Fibroblast of skin of right biceps (primary cell): ENCODE measurements at regions not wholly inside any gene's neighbourhood (a gene's known extent, or its start where the extent isn't known, plus 50 kb on each side); places are given as distances from the start of the nearest gene placed in this dataset.

Experiments used
- DNase-seq: peaks from one replicate; pipeline ENCODE4 v3.0.0-alpha.2; 2013

DNA sequence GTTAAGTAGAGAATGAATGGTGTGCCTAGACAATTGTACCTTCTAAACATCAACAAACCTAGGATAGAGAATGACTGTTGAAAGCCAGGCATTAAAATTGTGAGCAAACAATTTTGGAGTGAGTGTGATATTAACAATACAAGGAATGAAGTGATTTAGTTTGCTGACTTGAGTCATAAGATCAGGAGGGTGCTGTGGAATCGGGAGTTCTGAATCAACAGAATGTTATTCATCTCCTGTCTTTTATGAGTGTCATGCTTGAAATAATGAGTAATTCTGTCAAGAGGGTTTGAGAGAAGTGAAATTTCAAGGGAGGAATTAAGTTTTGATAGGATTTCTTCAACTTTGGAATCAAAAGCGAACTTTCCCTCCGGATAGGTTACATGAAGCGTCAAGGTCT lies 214.4 kb upstream of the DSEL start:
- DNase-seq: peak; percentile 83

DNA sequence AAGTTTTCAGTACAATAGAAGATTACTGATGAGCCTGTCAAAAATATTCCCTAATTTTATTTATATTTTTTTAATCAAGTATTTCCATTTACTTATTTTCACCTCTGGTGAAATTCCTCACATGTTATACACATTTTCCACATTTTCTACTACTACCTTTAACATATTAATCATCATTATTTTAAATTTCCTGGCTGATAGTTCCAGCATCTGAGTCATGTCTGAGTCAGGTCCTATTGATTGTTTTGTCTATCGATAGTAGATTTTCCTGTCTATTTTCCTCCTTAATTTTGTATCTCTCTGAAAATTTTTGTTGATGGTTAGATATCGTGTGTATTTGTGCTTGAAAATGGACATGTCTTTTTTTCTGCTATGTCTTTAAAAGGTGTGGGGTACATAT lies 211.8 kb upstream of the DSEL start:
- DNase-seq: no peak

DNA sequence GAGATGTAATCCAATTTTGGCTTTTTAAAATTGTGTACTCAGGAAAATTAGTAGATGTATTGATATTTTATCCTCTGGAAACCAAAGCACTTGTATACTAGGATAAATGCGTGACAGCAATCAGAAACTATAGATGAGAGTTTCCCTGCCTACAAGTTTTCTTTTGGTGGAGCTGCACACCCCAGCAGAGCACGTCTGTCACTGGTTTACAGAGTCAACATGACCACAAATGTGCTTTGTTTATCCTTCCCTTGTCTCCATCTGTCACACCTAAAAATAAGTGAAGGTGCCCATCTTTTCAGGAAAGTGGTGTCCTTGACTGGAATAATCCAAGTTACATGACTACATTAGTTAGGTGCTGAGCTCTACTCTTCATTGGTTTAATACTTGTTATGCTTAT lies 210.4 kb upstream of the DSEL start:
- no peak for DNase-seq

DNA sequence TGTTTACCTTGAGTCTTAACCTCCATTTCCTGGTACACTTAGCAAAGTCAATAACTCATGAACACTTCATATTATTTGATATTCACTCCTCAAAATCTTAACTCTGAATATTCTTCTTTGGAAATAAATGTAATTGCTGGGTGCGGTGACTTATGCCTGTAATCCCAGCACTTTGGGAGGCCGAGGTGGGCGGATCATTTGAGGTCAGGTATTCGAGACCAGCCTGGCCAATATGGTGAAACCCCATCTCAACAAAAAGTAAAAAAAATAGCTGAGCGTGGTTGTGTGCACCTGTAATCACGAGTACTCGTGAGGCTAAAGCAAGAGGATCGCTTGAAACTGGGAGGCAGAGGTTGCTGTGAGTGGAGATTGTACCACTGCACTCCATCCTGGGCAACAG lies 201.3 kb upstream of the DSEL start:
- no peak for DNase-seq

DNA sequence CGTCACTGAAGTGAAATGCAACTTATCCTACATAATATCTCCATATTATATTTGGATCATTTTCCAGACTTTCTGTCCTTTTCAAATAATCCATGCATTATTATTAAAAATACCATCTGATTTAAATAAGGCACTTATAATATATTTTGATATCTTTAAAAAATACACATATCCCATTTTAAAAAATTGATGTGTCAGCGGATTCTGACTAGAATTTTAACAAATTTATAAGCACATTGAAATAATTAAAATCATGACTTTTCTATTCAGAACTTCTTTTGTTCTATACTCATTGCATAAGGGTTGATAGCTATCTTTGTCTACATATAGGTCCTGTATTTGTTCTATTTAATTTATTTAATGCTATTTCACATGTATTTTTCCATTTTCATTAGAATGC lies 199.0 kb upstream of the DSEL start:
- no peak for DNase-seq

DNA sequence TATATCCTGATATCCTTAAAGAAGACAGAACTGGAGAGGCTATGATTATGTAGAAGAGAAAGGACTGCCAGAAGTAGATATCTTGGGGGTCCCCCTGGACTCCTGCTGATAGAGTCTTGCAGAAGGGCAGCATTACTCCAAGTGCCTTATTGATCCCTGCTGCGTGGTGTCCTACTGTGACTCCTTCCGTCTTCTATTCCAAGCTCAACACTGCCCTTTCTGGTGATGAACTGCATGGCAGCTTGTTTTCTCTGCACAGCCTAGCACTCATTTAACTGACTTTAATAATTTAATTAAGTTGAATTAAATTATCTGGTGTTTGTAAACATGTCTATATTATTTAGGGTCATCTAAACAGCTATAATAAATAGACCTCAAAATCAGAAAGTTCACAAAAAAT lies 194.1 kb upstream of the DSEL start:
- DNase-seq: no peak

DNA sequence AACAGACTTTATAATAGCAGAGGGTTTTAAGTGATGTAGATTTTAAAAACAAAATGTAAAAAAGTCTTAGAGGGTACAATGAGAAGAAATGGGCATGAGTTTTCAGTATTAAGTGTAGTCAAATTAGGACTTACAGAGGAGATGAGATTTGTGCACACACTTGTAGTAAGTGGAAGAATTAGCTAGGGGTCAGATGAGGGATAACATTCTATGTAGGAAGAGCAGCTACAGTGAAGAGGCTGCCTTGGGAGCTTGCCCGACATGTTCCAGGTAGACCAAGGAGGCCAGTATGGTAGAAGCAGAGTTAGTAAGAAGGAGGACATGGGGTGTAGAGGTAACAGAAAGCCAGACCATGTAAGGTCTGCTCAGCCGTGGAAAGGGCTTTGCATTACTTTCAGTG lies 189.2 kb upstream of the DSEL start:
- DNase-seq: peak; percentile 8

DNA sequence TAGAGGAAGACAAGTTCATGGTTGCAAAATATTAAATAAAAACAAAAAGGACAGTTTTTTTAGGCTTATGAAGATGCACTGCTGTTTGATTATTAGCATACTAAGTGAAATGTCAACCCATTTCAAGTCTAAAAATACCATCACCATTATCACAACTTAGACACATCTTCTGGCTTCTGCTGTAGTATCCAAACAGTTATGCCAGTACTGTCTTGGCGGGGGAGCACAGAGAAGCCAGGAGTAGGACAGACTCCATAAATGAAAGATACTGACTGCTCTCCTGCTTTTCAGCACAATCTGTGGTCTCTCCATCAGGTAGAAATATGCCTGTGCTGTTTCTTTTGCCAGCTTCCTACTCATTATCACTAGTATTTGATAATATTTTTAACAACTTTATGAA lies 179.2 kb upstream of the DSEL start:
- DNase-seq: no peak

DNA sequence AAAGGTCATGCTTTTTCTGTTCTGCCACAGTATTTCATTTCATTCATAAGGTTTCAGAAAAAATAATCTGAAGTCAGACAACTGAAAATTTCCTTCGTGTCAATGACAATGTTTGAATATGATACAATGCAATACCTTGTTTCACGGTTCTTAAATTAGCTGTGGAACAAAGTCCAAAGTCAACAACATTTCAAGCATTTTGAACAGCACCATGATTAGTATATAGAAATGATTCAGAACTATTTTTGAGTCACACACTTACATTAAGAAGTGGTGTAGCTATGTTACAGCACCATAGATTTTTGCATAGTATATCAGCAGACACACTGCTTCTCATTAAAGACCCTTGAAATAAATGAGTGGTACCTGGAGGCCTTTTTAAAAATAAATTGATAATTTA lies 178.3 kb upstream of the DSEL start:
- peak; percentile 51 for DNase-seq

DNA sequence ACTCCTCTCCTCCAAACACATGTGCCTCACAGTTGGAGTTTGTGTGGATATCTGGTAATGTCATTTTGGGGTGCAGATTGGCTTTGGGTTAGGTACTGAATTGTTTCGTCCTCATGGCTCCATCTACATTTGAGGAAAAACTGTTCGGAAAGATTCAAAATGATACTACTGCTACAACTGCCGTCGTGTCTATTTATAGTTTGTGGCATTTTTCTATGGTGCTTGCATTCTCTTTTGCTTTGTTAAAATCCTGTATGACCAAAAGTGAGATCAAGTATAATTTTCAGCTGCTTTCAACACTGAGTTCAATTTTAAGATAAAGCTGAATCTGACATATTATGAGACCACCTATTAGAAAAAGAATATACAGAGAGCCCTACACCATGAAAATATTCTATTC lies 176.3 kb upstream of the DSEL start:
- DNase-seq: no peak

DNA sequence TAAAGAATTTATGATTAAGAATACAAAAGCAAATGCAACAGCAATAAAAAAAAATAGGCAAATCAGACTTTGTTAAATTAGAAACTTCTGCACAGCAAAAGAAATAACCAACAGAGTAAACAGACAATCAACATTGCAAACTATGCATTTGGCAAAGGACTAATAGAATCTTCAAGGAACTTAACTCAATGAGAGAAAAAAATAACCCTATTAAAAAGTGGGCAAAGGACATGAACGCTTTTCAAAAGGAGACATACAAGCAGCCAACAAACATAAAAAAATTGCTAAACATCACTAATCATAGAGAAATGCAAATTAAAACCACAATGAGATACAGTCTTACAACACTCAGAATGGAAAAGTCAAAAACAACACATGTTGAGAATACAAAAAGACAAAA lies 166.0 kb upstream of the DSEL start:
- DNase-seq: no peak

DNA sequence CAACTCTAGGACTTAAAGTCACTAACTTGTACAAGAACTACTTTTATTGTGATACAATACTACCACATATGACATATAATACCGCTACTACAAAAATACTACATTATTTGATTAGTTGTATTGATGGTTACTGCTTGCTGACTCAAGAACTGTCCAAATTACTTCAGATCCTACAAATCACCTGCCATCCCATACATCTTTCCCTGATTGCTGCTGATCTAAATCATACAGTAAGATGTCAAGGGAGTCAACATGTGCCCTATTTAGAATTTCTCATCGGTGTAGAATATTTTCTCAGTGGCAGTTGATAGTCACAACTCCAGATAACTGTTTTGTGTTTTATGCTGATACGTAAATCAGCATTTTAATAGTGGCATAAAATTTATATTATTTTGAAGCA lies 161.0 kb upstream of the DSEL start:
- no peak for DNase-seq

DNA sequence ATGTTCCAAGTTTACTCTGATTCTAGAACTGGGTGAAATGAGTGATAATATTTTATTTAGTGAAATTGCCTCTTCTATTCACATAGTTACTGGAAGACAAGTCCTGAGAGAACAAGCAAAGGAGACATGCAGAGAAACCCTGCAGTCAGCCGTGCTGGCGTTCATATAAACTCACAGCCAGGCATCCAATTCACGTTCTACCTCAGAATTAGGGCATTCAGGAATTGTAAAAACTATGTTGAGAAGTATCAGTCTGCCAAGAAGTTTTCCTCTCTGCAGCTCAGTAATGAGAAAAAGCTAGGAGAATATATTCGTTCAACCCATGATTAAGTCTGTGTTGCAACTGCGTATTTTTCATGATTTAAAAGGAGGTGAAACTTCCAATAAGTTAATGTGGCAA lies 156.2 kb upstream of the DSEL start:
- peak; percentile 2 for DNase-seq

DNA sequence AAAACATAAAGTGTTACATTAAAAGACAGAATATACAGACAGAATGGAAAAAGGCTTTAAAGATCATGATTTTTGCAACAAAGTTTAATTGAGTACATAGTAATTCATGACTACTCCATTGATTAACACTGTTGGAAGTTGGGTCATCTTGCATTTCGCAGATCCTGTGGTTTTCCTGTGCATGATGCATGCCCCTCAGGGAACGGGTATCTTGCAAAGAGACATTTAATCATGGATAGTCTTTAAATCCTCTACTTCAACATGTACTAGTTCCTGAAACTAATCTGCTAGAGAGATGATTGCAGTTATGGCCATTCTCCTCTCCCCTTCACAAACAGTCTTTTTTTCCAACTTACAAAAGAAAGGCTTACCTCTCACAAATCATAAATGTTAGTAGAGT lies 155.6 kb upstream of the DSEL start:
- peak; percentile 75 for DNase-seq

DNA sequence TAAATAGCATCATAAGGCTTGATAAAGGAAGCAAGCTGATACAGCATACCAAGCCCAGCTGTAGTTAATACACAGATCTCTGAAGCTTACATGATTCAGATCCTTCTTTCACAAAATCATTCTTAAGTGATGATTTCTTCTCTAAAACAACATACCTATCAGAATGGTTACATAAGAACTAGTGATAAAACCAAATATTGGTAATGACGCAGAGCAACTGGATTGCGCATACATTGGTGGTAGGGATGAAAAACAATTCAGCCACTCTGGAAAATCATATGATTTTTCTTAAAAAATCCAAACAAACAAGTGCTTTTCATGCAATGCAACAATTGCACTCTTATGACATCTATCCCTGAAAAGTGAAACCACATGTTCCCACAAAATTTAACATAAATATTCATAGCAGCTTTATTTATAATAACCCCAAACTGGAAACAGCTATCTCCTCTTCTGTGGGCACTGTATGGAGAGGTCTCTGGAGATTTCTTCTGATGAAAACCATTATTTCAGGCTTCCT lies 153.6 kb upstream of the DSEL start:
- DNase-seq: peak; percentile 93

DNA sequence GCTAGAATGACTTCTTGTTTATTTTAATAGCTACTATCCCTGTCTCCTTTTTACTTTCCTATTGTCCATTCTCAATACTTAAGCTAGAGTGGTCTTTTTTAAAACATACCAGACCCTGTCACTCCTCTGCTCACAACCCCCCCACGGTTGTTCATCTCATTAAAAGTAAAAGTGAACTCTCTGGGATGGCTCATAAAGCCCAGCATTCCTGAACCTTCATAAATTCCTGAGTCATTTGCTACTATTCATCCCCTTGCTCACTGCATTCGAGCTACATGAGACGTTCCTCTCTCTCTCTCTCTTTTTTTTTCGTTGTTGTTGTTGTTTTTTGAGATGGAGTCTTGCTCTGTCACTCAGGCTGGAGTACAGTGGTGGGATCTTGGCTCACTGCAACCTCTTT lies 148.7 kb upstream of the DSEL start:
- DNase-seq: peak; percentile 73

DNA sequence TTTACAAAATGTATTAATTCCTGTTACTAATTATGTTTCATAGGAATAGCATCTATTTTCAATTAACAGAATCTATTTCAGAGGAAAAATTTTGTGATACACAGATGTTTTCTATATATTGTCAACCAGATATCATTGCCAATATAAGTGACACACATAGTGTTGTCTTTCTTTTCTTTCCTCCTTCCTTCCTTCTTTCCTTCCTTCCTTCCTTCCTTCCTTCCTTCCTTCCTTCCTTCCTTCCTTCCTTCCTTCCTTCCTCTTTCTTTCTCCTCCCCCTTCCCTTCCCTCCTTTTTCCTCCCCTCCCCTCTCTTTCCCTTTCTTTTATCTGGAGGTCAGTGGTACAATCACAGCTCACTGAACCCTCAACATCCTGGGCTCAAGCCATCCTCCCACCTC lies 146.5 kb upstream of the DSEL start:
- DNase-seq: no peak

DNA sequence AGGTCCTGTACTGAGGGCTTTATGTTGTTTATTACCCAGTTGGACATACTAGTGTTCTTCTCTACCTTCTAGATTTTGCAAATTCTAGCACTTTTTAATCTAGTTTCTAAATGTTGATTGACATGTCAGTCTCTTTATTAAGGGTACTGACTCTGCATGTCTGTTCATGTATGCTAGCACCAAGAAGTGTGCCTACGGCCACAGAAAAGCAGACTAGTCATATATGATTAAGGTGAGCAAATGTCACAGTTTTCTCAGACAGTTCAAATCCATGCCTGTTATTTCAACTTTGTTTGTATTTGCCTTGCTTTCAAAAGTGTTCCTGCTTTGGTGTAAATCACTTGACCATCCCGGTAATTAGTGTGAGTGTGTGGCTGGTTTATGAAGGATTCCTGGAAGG lies 145.0 kb upstream of the DSEL start:
- DNase-seq: no peak

DNA sequence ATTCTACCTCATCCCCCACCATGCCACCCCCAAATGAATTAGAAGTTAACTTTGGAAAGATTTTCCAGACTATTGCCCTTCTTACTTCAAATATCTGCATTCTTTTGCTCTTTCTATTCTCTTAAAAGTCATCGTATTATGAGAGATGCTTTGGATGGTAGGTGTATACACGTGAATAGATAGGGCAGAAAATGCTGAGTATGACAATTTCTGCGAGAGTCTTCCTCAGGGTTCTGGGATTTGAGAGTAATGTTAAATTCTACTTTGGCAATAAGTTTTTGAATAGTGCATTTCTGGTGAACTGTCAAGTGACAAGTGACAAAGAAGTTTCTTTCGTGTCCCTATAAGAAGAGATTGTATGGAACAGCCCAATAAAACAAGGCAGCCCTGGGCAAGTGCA lies 137.6 kb upstream of the DSEL start:
- no peak for DNase-seq

DNA sequence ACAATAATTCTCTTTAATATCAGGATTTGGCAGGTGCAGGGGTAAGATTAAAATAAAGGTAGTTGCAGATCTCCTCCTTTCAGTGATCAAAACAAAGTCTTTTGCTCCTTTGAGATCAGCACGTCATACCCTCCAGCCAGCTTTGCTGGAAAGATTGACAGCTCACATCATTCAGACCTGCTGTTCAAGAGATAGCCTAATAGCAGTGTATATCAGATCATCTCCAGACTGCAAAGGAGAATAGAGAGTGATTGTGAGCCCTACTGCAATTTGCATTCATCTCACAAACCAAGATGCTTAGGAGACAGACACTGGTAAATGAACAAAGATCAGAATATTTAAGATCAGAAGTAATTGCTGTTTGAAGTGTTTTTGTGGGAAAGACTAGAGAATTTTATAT lies 135.8 kb upstream of the DSEL start:
- DNase-seq: no peak

DNA sequence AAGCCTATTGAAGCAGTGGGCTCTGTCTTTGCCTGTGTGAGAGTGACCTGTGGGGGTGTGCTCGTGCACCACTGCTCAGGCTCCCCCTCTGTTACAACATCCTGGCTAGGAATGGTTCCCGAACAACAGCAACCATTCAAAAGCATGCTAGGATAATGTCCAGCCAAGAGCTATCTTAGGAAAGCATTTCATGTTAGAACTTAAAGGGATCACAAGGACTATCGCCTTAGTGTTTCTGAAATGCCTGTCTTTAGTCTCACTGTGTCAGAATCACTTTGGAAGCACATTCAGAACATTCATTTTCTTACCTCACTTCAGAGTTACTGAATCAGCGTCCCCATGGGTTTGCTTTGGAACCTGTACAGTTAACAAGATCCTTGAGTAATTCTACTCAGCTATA lies 134.9 kb upstream of the DSEL start:
- DNase-seq: peak; percentile 53

DNA sequence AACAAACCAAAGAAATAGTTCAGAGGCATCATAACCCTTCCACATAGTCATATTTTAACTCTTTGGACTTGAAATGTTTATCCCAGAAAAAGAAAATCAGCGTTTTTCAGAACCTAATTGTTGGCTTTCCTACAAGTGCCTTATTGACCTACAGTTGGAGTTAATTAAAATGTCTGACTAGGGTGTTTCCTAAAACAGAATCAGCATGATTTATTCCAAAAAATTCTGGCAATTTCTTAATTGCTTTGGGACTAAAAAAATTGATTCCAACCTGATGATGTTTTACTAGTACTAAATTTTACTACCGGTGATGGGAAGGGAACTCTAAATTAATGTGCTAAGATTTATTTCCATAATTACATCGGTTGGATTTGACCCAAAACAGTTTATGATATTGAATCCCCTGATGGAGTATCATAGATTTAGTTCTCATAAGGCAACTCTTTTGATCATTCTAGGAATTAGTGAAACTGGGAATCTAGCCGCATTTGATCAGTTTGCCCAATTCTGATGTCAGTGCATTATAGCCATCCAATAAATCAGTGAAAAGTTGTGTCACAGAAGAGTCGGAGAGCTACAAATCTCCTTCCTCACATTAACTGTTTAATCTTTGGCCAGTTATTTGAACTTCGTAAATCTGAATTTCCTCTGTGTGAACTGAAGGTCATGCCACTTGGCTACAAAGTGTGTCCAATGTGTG lies 134.3 kb upstream of the DSEL start:
- DNase-seq: peak; percentile 16

DNA sequence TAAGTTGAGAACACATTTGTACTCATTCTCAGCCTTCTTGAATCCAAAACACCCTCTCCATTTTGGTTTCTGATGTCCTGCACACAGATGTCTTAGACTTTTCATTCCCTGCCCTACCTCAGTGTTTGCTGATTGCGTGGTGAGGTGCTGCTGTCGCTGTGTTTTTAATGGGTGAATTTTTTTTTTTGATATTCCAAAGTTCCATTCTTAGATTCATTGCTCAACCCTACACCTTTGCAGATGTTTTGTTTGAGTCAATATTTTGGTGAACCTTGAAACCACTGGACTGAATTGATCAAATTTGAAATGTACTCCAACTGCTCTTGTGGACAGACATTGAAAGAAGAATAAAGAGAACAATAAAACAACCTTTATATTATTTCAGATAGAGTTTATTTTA lies 130.4 kb upstream of the DSEL start:
- DNase-seq: no peak

DNA sequence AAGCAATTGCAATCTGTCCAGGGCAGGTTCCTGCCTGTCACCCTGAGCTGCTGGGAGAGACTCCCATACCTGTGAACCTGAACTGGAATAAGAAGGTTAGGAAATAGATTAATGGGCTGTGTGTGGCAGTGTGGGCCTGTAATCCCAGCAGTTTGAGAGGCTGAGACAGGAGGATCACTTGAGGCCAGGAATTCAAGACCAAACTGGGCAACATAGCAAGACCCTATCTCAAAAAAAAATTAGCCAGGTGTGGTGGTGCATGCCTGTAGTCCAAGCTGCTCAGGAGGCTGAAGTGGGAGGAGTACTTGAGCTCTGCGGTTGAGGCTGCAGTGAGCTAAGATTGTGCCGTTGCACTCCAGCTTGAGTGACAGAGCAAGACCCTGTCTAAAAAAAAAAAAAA lies 127.7 kb upstream of the DSEL start:
- no peak for DNase-seq

DNA sequence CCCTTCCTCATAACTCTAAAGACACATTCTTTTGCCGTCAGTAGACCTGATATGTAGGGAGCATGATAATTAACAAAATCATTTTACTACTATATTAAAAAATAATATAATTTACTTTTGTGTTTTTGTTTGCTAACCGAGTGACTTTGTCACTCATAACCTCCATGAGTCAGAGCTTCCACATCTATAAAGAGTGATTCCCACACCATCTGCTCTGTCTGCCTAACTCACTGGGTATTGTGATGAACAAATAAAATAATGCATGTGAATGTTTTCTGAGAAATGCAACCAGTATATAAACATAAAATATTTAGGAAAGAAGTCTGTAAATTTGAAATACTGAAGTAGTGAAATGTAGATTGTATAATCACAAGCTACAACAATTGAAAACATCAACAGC lies 123.4 kb upstream of the DSEL start:
- DNase-seq: no peak
